ENCODE measurements at regions not wholly inside any gene's neighbourhood (a gene's known extent, or its start where the extent isn't known, plus 50 kb on each side); places are given as distances from the start of the nearest gene placed in this dataset.

GRCh38 chr10:9470581-9470980, 1416.1 kb downstream of the GATA3 start:
- TF ChIP-seq CTCF (IDR thresholded peaks at IDR 0.05) (no peak), POLR2A (IDR thresholded peaks at IDR 0.05) (no peak)
